ENCODE measurements at regions not wholly inside any gene's neighbourhood (a gene's known extent, or its start where the extent isn't known, plus 50 kb on each side); places are given as distances from the start of the nearest gene placed in this dataset.

DNA sequence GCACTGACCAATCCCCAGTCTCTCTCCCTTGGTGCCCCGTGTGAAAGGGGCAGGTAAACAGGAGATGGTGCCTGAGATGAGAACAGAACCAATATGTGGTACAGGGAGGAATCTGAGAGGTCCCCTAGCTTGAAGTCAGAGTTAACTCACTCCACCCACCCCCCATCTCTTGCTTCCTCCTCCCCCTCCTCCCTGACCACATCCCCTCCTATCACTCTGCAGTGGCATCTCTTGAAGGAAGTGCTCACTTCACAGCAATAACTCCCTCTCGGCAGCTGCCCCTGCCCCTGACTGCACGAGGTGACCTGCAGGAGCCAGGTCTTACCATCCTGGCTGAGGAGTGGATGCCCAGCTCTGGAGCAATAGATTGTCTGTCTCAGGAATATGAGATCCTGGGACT lies 224.0 kb downstream of the GAS1 start:
- no peak for TF ChIP-seq POLR2A (IDR thresholded peaks at IDR 0.05; ENCODE audit: low read length)
- no peak for TF ChIP-seq GATA1 (IDR thresholded peaks at IDR 0.05; ENCODE audit: low read depth, low read length)

Measured in erythroblast (primary cell).